ENCODE measurements at regions not wholly inside any gene's neighbourhood (a gene's known extent, or its start where the extent isn't known, plus 50 kb on each side); places are given as distances from the start of the nearest gene placed in this dataset.
A peak's percentile ranks its signal among the peaks of the same experiment; 100 is the strongest.

DNA sequence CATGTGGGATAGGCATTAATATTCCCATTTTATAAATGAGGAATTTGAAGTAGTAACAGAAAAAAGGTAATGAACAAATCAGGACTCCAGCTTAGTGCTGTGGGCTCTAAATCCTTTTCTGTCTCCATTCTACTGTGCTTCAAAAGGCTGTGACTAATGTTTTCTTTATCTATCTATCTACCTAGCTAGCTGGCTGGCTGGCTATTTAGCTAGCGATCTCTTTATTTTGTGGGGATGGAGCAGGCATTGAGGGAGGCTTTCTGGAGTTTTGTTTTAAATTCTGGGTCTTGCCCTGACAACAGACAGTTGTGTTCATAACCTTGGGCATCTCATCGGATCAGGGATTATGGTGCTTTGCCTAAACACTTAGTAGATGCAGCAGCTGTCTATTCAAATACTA is 139.2 kb downstream of the SOX4 start:
- Histone ChIP-seq H3K36me3 (ENCODE audit: low read depth) (no peaks in the 10 kb centered on the region), H3K4me1 (ENCODE audit: low read depth) (no peaks in the 10 kb centered on the region), H3K9me3 (no peaks in the 10 kb centered on the region), H3K4me3 (no peak overlapping the region)
- intact Hi-C loops (cut with DNase I, micrococcal nuclease): no loop called here
- DNase-seq (no peak), ATAC-seq (no peak)
- TF ChIP-seq, protein P1, sequence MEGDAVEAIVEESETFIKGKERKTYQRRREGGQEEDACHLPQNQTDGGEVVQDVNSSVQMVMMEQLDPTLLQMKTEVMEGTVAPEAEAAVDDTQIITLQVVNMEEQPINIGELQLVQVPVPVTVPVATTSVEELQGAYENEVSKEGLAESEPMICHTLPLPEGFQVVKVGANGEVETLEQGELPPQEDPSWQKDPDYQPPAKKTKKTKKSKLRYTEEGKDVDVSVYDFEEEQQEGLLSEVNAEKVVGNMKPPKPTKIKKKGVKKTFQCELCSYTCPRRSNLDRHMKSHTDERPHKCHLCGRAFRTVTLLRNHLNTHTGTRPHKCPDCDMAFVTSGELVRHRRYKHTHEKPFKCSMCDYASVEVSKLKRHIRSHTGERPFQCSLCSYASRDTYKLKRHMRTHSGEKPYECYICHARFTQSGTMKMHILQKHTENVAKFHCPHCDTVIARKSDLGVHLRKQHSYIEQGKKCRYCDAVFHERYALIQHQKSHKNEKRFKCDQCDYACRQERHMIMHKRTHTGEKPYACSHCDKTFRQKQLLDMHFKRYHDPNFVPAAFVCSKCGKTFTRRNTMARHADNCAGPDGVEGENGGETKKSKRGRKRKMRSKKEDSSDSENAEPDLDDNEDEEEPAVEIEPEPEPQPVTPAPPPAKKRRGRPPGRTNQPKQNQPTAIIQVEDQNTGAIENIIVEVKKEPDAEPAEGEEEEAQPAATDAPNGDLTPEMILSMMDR (IDR thresholded peaks at IDR 0.05): no peak

DNA sequence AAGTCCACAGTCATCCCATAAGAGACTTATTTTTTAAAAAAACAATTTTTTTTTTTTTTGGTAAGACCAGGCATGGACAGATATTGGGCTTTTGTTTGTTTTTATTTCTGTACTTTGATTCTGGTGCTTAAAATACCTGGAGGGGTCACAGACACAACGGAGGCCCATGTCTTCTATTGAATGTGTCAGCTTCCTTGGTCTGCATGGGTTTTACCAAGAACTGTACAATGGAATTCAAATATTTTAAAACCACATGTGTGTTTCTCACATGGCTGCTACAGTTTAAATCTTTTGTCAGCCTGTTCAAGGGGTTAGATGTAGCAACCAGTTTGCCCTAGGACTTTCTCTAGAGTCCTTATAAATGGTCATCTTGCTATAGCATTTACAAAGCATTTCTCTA is 139.8 kb downstream of the SOX4 start:
- TF ChIP-seq, protein P1 (IDR thresholded peaks at IDR 0.05): no peak
- ATAC-seq (no peak), DNase-seq (no peak)
- Histone ChIP-seq H3K36me3 (ENCODE audit: low read depth) (no peaks in the 10 kb centered on the region), H3K9me3 (no peaks in the 10 kb centered on the region), H3K4me1 (ENCODE audit: low read depth) (no peaks in the 10 kb centered on the region), H3K4me3 (no peak overlapping the region)
- intact Hi-C loops (cut with DNase I, micrococcal nuclease): no loop called here

DNA sequence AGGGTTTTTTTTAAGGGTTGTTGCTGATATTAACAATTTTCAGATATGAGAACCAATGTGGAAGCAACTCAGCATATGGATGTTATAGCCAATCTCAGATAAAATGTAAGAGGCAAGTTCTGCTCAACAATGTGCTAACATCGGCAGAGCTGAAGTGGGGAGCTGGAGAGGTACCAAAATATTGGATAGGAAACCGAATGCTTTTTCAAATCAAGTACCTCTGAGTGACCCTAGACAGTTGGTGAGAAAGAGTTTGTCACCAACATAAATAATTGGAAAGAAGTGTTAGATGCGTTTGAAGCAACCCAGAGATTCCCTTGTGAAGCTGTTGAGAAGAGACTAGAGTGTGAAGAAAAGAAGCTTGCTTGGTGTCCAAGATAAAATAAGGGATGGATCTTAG is 140.7 kb downstream of the SOX4 start:
- H3K36me3 ChIP-seq (ENCODE audit: low read depth): no peaks in the 10 kb centered on the region
- intact Hi-C loops (cut with DNase I, micrococcal nuclease): no loop called here
- ATAC-seq (no peak), DNase-seq (no peak)
- peaks cover 4% of the 10 kb centered on the region for H3K4me1 ChIP-seq (ENCODE audit: low read depth)
- TF ChIP-seq, protein P1 (IDR thresholded peaks at IDR 0.05): no peak
- H3K4me3 ChIP-seq: no peak overlapping the region
- no peaks in the 10 kb centered on the region for H3K9me3 ChIP-seq

DNA sequence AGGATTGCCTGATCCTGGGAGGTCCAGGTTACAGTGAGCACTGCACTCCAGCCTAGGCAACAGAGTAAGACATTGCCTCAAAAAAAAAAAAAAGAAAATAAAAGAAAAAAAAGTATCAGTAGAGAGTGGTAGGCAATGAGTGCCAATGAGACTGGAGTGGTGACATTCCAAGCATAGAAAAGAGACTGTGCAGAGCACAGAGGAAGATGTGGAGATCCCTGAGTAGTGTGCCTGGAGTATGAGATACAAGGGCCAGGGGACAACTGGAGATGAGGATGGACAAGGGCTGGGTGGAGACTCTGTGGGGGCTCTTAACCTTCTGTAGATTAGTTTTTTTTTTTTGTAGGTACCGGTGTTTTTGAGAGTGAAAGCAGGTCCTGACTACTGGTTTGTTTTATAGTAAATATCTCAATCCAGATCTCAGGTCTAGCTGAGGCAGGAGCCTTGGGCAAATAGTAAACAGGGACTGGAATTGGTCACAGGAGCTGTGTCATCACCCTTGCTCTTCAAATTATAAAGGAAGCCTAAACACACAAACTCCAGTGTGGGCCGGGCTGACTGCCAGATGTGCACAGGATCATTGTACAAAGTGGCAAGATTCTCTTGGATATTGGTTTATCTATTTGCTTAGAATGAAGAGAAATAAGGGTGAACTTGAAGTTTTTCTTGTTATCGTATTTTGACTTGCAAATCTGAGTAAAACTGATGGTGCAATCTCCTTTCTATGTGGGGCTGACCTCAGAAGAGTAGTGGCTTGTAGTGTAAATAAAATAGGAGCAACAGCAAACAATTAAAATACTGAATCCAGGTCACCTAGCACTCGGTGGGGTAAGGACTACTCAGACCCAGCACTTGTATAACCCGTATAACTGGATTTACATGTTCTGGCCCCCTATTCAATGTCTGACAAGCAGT is 144.9 kb downstream of the SOX4 start:
- intact Hi-C loops (cut with DNase I, micrococcal nuclease): no loop called here
- peaks cover 12% of the 10 kb centered on the region for H3K4me1 ChIP-seq (ENCODE audit: low read depth)
- TF ChIP-seq, protein P1 (IDR thresholded peaks at IDR 0.05): no peak
- ATAC-seq (peak; percentile 36), DNase-seq (peak in 1 of 3 donors; percentile 16)
- H3K9me3 ChIP-seq: no peaks in the 10 kb centered on the region
- no peaks in the 10 kb centered on the region for H3K36me3 ChIP-seq (ENCODE audit: low read depth)
- no peak overlapping the region for H3K4me3 ChIP-seq

DNA sequence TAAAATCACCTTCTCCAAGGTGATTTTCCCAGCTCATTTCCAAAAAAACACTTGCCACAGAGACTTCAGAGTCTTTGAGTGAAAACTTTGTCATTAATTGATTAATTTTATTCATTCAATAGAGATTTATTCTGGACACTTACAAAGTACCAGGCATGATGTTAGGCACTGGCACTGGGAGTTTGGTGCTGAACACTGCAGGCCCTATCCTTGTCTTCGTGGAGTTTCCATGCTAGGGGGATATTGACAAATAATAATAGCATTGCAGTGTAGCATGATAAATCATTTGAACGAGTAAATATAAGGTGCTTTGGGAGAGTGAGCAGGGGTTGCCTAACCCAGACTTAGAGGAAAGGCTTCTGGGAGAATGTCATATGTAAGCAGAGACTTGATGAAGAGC is 145.7 kb downstream of the SOX4 start:
- no peak for DNase-seq
- no peak for ATAC-seq

More for the DNA sequence above, 145.7 kb downstream of the SOX4 start:
- intact Hi-C loops (cut with DNase I, micrococcal nuclease): no loop called here
- no peaks in the 10 kb centered on the region for H3K36me3 ChIP-seq (ENCODE audit: low read depth)
- TF ChIP-seq, protein P1 (IDR thresholded peaks at IDR 0.05): no peak
- peaks cover 12% of the 10 kb centered on the region for H3K4me1 ChIP-seq (ENCODE audit: low read depth)
- no peak overlapping the region for H3K4me3 ChIP-seq
- no peaks in the 10 kb centered on the region for H3K9me3 ChIP-seq
